Ovary (tissue), 3 donors: ENCODE measurements at regions not wholly inside any gene's neighbourhood (a gene's known extent, or its start where the extent isn't known, plus 50 kb on each side); places are given as distances from the start of the nearest gene placed in this dataset.

Experiments
- POLR2A ChIP-seq: fragments of 450-650 bp; IDR thresholded peaks from one replicate; pipeline ENCODE4 v1.6.1; 2017; ENCODE audit warnings: antibody characterized with exemption, mild to moderate bottlenecking, moderate library complexity
- TF ChIP-seq, protein P1 (sequence below), 3 donors: fragments of 450-650 bp in 2 of 3; fragments of 200-600 bp in 1 of 3; IDR thresholded peaks; one replicate each; pipeline versions ENCODE4 v1.5.1 to v1.8.0; 2016 to 2022; ENCODE audit warnings: antibody characterized with exemption in 3 of 3, mild to moderate bottlenecking in 1 of 3
- donor health status: DM: no; HTN: no; CAD: no.

DNA sequence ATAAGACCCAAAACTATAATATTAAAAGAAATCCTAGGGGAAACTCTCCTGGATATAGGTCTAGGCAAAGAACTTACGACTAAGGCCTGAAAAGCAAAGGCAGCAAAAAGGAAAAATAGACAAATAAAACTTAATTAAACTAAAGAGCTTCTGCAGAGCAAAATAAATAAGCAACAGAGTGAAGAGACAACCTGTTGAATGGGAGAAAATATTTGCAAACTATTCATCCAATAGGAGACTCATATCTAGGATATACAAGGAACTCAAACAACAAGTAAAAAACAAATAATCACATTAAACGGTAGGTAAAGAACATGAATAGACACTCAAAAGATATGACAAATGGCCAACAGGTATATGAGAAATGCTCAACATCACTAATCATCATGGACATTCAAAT is 318.6 kb downstream of the CSNK1G3 start:
- no peak for TF ChIP-seq POLR2A
- TF ChIP-seq, protein P1, sequence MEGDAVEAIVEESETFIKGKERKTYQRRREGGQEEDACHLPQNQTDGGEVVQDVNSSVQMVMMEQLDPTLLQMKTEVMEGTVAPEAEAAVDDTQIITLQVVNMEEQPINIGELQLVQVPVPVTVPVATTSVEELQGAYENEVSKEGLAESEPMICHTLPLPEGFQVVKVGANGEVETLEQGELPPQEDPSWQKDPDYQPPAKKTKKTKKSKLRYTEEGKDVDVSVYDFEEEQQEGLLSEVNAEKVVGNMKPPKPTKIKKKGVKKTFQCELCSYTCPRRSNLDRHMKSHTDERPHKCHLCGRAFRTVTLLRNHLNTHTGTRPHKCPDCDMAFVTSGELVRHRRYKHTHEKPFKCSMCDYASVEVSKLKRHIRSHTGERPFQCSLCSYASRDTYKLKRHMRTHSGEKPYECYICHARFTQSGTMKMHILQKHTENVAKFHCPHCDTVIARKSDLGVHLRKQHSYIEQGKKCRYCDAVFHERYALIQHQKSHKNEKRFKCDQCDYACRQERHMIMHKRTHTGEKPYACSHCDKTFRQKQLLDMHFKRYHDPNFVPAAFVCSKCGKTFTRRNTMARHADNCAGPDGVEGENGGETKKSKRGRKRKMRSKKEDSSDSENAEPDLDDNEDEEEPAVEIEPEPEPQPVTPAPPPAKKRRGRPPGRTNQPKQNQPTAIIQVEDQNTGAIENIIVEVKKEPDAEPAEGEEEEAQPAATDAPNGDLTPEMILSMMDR (IDR thresholded peaks at IDR 0.05) = no peak
